Skeletal muscle cell (primary cell): ENCODE measurements at regions not wholly inside any gene's neighbourhood (a gene's known extent, or its start where the extent isn't known, plus 50 kb on each side); places are given as distances from the start of the nearest gene placed in this dataset.
"Not testable (repeated sequence)": the region's sequence is repeated elsewhere in the genome, so short reads cannot be mapped to it uniquely, and the experiment has no call there.

ENCODE experiments used
- DNase-seq: peaks from one replicate; pipeline ENCODE4 v3.0.0-alpha.2; 2010; ENCODE audit warnings: low read depth
- H3K4me3 ChIP-seq: 2 replicates; pipeline ENCODE4 v1.5.1; 2011; ENCODE audit warnings: low read depth, mild to moderate bottlenecking, control low read depth, low read length, moderate library complexity

- H3K4me3 ChIP-seq, result no peak overlapping the region
- DNase-seq, result no peak
Measured at GRCh38 chr3:127068111-127068810, 85.3 kb downstream of the PLXNA1 start.

GRCh38 chr3:127068871-127069270 is 86.0 kb downstream of the PLXNA1 start:
- DNase-seq, result no peak
- H3K4me3 ChIP-seq, result no peak overlapping the region

GRCh38 chr3:127069814-127070440 is 87.0 kb downstream of the PLXNA1 start:
- DNase-seq, result no peak

DNA sequence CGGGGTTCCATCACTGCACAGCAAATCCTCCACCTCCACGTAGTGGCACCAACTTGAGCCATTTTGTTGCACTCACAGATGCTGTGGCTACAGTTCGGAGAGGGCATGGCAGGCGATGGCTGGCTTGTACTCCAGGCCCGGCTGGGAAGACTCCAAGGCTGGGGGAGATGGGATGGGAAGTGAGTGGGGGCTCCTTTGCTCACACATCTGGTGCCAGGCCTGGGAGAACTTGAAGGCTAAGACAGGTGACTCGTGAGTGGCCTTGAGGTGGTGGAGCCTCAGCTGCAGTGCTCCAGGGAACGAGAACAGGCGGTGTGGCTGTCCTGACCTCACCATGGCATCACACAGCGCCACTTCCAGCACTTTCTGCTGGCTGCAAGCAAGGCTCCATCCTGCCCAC is 87.9 kb downstream of the PLXNA1 start:
- no peak for DNase-seq
- no peak overlapping the region for H3K4me3 ChIP-seq

More at GRCh38 chr3:127069814-127070440, 87.0 kb downstream of the PLXNA1 start:
- no peak overlapping the region for H3K4me3 ChIP-seq

DNA sequence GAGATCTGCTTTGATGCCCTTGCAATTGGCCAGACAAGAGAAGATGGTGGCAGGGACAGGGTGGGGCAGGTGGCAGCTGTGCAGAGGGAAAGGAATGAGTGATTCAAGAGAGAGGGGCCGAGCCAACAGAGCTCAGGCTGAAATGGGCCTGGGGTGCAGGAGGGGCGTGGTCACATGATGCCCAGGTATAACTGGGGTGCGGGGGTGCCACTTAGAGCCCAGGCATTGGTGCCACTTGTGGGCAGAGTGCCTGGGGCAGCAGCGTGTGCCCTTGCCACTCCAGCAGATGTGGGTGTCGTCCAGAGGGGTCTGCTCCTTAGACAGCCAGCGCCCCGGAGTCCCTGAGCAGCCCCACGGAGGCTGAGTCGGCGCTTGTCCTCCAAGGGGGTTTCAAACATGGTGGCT is 88.7 kb downstream of the PLXNA1 start:
- no peak for DNase-seq
- H3K4me3 ChIP-seq, result no peak overlapping the region

- H3K4me3 ChIP-seq, result no peak overlapping the region
- no peak for DNase-seq
Measured at GRCh38 chr3:127072221-127072771, 89.4 kb downstream of the PLXNA1 start.

DNA sequence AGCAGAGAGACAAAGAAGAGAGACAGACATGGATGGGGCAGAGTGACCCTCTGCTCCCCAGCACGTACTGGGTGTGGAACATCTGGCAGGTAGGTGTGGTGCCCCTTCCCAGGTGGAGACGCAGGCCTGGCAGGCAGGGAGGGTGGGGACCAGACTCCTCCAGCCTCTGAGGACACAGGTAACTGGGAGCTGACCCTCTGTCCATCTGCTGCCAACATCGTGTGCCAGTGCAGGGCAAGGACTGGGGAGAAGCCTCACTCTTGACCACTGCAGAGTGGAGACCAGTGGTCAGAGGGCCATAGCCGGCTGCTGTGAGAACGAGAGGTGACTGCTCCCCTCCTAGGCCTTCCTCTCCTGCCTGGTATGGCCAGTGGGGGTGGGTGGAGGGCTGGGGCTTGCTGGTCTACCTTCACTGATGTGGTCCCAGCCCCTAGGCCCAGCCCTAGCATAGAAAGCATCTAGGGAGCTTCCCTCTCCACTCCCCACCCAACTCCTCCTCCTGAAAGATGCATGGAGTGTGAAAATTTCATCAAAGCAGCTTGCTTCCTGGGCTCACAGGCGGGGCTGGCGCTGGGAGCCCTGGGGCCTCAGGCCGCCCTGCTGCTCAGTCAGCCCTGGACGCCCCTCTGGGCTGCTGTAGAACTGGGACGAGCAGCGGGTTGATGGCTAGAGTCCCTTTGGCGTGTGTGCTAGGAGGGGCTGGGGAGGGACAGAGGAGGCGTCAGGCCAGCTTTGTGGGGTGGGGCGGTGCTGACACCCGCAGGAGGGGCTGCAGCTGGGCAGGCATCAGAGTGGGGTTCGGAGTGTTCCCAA is 90.3 kb downstream of the PLXNA1 start:
- no peak for DNase-seq
- no peak overlapping the region for H3K4me3 ChIP-seq

DNA sequence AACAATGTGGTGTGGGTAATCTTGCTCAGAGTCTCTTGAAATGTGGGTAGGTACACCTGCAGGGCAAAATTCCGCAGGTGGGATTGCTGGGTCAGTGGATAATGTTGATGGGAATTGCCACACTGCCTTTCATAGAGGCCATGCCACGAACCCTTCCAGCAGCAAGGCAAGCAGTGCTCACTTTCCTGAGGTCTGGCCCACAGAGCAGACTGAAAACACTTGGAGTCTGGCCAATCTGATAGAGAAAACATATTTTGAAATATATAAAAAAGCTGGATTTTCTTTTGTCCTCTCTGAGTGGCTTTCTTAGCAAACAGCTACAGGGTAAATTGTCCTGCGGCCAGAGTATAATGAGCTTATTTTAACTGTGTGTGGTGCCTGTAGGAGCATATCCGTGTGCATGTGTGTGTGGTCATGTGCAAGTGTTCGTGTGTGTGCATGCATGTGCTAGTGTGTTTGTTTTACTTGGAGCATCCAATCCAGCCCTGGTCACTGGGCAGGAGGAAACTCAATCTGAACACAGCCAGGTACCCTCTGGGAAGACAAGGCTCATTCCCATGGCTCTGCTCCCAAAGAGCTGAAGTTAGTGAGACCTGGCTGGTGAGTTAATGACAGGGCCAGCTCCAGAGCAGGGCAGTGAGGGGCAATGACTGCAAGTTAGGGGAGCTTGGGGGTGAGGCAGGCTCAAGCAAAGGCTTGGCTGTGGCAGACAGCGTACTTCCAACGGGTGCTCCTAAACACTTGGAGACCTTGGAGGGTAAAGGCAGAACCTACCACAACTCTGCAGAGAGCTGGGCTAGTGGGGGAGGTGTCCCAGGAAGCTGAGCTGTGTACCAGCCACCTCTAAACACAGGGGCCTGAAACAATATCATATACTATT is 91.3 kb downstream of the PLXNA1 start:
- no peak overlapping the region for H3K4me3 ChIP-seq
- no peak for DNase-seq

GRCh38 chr3:127074900-127075360 is 92.0 kb downstream of the PLXNA1 start:
- DNase-seq, result peak; percentile 43
- no peak overlapping the region for H3K4me3 ChIP-seq

DNA sequence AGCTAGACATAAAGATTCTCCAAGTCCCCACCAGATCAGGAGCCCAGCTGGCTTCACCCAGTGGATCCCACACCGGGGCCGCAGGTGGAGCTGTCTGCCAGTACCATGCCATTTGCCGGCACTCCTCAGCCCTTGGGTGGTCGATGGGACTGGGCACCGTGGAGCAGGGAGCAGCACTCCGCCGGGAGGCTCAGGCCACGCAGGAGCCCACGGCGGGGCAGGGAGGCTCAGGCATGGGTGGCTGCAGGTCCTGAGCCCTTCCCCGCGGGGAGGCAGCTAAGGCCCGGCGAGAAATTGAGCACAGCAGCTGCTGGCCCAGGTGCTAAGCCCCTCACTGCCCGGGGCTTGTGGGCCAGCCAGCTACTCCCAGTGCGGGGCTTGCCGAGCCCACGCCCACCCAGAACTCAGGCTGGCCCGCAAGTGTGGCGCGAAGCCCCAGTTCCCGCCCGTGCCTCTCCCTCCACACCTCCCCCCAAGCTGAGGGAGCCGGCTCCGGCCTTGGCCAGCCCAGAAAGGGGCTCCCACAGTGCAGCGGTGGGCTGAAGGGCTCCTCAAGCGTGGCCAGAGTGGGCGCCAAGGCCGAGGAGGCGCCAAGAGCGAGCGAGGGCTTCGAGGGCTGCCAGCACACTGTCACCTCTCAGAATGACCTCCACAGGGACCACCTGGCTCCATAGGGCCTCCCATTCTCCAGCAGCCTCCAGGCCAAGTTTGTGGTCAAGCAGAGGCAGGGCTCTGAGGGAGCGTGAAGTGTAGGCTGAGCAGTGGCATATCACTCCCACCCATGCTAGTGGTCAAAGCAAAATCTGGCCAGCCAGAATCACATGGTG is 93.5 kb downstream of the PLXNA1 start:
- not testable (repeated sequence) for H3K4me3 ChIP-seq, DNase-seq

DNA sequence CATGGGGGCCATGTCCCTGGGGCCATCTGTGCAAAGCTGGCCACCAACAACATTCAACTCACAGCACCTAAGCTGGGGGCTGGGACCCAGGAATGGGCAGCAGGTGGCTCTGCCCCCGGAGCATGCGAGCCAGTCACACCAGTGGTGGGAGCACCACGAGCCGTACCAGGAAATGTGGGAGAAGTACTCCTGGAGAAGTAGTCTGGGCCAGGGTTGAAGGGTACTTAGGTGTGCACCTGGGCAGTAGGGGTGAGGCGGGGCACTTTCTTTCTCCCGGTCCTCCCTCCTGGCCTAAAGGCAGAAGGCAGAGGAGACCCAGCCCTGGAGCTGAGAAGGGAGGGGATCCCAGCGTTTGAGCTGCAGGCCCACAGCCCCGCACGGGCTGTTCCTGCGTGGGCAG is 94.2 kb downstream of the PLXNA1 start:
- no peak overlapping the region for H3K4me3 ChIP-seq
- no peak for DNase-seq

GRCh38 chr3:127077505-127078064 is 94.7 kb downstream of the PLXNA1 start:
- H3K4me3 ChIP-seq, result no peak overlapping the region
- DNase-seq, result no peak

DNA sequence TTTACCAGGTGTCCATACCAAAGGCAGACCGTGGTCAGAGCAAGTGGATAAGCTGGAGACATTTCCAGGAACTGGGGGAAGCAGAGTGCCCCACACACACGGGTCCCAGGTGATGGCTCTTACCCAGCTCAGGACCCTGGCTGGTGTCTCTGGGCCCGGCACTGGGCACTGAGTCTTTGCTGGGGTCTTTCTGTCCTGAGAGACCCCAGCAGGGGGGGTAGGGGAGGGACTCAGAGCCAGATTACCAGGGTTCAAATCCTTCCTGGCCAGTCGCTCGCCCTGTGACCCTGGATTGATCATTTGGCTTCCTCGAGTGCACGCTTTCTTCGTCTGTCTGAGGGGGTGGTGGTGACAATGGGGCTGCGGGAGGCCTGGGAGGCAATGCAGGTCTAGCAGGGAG is 95.7 kb downstream of the PLXNA1 start:
- DNase-seq, result no peak
- no peak overlapping the region for H3K4me3 ChIP-seq

- DNase-seq, result no peak
- no peak overlapping the region for H3K4me3 ChIP-seq
Measured at GRCh38 chr3:127079211-127079610, 96.3 kb downstream of the PLXNA1 start.

- no peak overlapping the region for H3K4me3 ChIP-seq
- DNase-seq, result no peak
Measured at GRCh38 chr3:127081001-127081720, 98.2 kb downstream of the PLXNA1 start.

GRCh38 chr3:127082066-127082465 is 99.2 kb downstream of the PLXNA1 start:
- DNase-seq, result no peak

GRCh38 chr3:127083778-127084397 is 101.0 kb downstream of the PLXNA1 start:
- no peak overlapping the region for H3K4me3 ChIP-seq
- DNase-seq, result no peak

More at GRCh38 chr3:127082066-127082465, 99.2 kb downstream of the PLXNA1 start:
- no peak overlapping the region for H3K4me3 ChIP-seq
